Midbrain (tissue), 1 donor: ENCODE measurements at regions not wholly inside any gene's neighbourhood (a gene's known extent, or its start where the extent isn't known, plus 50 kb on each side); places are given as distances from the start of the nearest gene placed in this dataset.
A peak's percentile ranks its signal among the peaks of the same experiment; 100 is the strongest.

Experiments
- DNase-seq: peaks from one replicate; lab custom pipeline; 2025; lab: John Stamatoyannopoulos, UW

GRCh38 chr15:23514484-23514883 lies 51.0 kb upstream of the MKRN3 start:
- no peak for DNase-seq

GRCh38 chr15:23506762-23507161 lies 58.7 kb upstream of the MKRN3 start:
- DNase-seq, result no peak

GRCh38 chr15:23503980-23504379 lies 56.9 kb upstream of the GOLGA6L2 start:
- DNase-seq, result no peak

- DNase-seq, result no peak
Observed at GRCh38 chr15:23503576-23503975, 56.5 kb upstream of the GOLGA6L2 start.

GRCh38 chr15:23497710-23498111 lies 50.7 kb upstream of the GOLGA6L2 start:
- DNase-seq, result peak; percentile 9
